ENCODE measurements at regions not wholly inside any gene's neighbourhood (a gene's known extent, or its start where the extent isn't known, plus 50 kb on each side); places are given as distances from the start of the nearest gene placed in this dataset.

DNA sequence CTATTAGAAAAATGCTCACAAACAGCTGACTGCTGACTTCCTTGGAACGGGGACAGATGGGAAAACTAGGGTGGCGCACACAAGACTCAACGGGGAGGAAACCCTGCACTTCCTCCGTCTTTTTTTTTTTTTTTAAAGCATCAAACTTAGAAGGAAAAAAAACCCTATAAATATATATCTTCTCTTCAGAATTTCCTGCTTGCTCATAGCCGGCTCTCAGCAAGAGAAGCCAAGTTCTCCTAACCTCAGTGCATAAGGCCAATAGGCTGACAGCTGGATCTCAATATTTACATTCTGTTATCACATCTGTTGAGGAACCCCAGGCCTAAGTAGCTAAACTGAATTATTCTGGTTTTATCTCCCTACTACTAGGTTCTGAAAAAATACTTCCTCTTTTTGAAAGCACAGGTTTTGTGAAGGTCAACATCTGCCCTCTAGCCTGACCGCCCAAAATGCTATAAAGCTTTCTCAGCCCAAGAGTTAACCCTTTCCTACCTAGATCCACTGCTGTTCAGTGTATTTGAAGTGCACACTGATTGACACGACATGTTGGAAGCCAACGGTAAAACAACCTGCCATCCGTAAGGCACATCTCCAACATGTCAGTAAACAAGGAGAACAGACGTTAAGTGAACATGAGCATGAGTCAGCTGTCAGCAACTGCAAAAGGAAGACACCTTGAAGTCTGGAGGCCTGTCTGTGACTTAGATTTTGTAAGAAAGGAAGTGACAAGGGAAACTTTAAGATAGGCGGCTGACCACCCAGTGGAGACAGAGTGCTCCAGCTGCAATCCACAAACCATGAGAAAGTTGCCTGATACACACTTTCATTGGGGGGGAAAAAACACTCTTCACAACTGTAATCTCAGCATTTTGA lies 83.8 kb downstream of the EBLN1 start:
- Mint-ChIP-seq H3K27me3 (ENCODE audit: insufficient read depth, low read depth, poor library complexity) (peaks cover 6% of the 10 kb centered on the region), H3K4me1 (peaks cover 18% of the 10 kb centered on the region), H3K36me3 (ENCODE audit: low read depth) (peaks cover 8% of the 10 kb centered on the region), H3K4me3 (no peak overlapping the region), H3K9me3 (peaks cover 11% of the 10 kb centered on the region), H3K27ac (no peak overlapping the region)
- H3F3A ChIP-seq (replicated peaks; ENCODE audit: low read depth): no peaks in the 10 kb centered on the region
- no peak overlapping the region for H3K4me3 ChIP-seq
- ATAC-seq (no peak), DNase-seq (ENCODE audit: low spot score) (no peak)
- no peak overlapping the region for H3K27ac ChIP-seq (ENCODE audit: low read depth)
- TF ChIP-seq NANOG (IDR thresholded peaks at IDR 0.05; ENCODE audit: borderline replicate concordance): no peak
- no peak for TF ChIP-seq ZNF462 (CRISPR knock-in tag; IDR thresholded peaks at IDR 0.05)
- no peak for TF ChIP-seq POLR2AphosphoS5 (IDR thresholded peaks at IDR 0.05; ENCODE audit: low read depth)
- no peak for TF ChIP-seq CREB1 (CRISPR knock-in tag; IDR thresholded peaks at IDR 0.05; ENCODE audit: low read depth)
- no peak for TF ChIP-seq JUNB (IDR thresholded peaks at IDR 0.05; ENCODE audit: unreplicated experiment)
- no peak for TF ChIP-seq CTCF (conservative IDR thresholded peaks at IDR 0.05; ENCODE audit: low read depth in 2 of 2)
- TF ChIP-seq ZNF331 (CRISPR knock-in tag; IDR thresholded peaks at IDR 0.05; ENCODE audit: low read depth): no peak
- no peak for TF ChIP-seq ZNF114 (CRISPR knock-in tag; IDR thresholded peaks at IDR 0.05)
- TF ChIP-seq REST (IDR thresholded peaks at IDR 0.05; ENCODE audit: unreplicated experiment): no peak
- no peak for TF ChIP-seq STAT1 (IDR thresholded peaks at IDR 0.05; ENCODE audit: unreplicated experiment)
- TF ChIP-seq EZH2 (IDR thresholded peaks at IDR 0.05; ENCODE audit: low read depth, unreplicated experiment): no peak
- TF ChIP-seq, protein P1, sequence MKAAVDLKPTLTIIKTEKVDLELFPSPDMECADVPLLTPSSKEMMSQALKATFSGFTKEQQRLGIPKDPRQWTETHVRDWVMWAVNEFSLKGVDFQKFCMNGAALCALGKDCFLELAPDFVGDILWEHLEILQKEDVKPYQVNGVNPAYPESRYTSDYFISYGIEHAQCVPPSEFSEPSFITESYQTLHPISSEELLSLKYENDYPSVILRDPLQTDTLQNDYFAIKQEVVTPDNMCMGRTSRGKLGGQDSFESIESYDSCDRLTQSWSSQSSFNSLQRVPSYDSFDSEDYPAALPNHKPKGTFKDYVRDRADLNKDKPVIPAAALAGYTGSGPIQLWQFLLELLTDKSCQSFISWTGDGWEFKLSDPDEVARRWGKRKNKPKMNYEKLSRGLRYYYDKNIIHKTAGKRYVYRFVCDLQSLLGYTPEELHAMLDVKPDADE (IDR thresholded peaks at IDR 0.05): no peak
- no peak for TF ChIP-seq EZH2phosphoT487 (IDR thresholded peaks at IDR 0.05; ENCODE audit: unreplicated experiment)
- H3K4me1 ChIP-seq (ENCODE audit: insufficient read depth): peaks cover 6% of the 10 kb centered on the region
- H3K79me2 ChIP-seq (replicated peaks; ENCODE audit: insufficient read depth): no peaks in the 10 kb centered on the region
- H3K9me2 ChIP-seq (ENCODE audit: insufficient read depth): no peaks in the 10 kb centered on the region
- H3K36me3 ChIP-seq (ENCODE audit: insufficient read depth): no peaks in the 10 kb centered on the region
- no peaks in the 10 kb centered on the region for H3K27me3 ChIP-seq (ENCODE audit: insufficient read depth)
- no peak overlapping the region for H2AFZ ChIP-seq
- H4K20me1 ChIP-seq (replicated peaks; ENCODE audit: insufficient read depth): no peaks in the 10 kb centered on the region; the same call in 1 of the 2 replicates
- no peak overlapping the region for H3K4me2 ChIP-seq
